Retinal pigment epithelial cell (primary cell): ENCODE measurements at regions not wholly inside any gene's neighbourhood (a gene's known extent, or its start where the extent isn't known, plus 50 kb on each side); places are given as distances from the start of the nearest gene placed in this dataset.

Experiments
- DNase-seq: peaks from one replicate; pipeline ENCODE4 v3.0.0-alpha.2; 2010; ENCODE audit warnings: low read depth
- H3K4me3 ChIP-seq: 2 replicates; pipeline ENCODE4 v1.5.1; 2011; ENCODE audit warnings: mild to moderate bottlenecking, low read length, control low read depth, moderate library complexity
- TF ChIP-seq, protein P1 (sequence below): conservative IDR thresholded peaks from 2 replicates; pipeline ENCODE4 v1.5.1; 2011; ENCODE audit warnings: low read depth, low read length, control low read depth, inconsistent platforms

DNA sequence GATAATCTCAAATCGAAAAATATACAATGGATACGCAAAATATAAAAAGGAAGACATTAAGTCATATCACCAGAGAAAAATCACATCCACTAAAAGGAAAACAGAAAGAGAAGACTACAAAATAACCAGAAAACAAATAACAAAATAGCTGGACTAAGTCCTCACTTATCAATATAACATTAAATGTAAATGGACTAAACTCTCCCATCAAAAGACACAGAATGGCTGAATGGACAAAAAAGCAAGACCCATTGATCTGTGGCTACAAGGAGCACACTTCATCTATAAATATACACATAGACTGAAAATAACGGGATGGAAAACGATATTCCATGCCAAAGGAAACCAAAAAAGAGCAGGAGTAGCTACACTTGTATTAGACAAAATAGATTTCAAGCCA is 161.0 kb upstream of the PRKD1 start:
- H3K4me3 ChIP-seq: no peak overlapping the region
- no peak for DNase-seq
- TF ChIP-seq, protein P1, sequence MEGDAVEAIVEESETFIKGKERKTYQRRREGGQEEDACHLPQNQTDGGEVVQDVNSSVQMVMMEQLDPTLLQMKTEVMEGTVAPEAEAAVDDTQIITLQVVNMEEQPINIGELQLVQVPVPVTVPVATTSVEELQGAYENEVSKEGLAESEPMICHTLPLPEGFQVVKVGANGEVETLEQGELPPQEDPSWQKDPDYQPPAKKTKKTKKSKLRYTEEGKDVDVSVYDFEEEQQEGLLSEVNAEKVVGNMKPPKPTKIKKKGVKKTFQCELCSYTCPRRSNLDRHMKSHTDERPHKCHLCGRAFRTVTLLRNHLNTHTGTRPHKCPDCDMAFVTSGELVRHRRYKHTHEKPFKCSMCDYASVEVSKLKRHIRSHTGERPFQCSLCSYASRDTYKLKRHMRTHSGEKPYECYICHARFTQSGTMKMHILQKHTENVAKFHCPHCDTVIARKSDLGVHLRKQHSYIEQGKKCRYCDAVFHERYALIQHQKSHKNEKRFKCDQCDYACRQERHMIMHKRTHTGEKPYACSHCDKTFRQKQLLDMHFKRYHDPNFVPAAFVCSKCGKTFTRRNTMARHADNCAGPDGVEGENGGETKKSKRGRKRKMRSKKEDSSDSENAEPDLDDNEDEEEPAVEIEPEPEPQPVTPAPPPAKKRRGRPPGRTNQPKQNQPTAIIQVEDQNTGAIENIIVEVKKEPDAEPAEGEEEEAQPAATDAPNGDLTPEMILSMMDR: no peak

DNA sequence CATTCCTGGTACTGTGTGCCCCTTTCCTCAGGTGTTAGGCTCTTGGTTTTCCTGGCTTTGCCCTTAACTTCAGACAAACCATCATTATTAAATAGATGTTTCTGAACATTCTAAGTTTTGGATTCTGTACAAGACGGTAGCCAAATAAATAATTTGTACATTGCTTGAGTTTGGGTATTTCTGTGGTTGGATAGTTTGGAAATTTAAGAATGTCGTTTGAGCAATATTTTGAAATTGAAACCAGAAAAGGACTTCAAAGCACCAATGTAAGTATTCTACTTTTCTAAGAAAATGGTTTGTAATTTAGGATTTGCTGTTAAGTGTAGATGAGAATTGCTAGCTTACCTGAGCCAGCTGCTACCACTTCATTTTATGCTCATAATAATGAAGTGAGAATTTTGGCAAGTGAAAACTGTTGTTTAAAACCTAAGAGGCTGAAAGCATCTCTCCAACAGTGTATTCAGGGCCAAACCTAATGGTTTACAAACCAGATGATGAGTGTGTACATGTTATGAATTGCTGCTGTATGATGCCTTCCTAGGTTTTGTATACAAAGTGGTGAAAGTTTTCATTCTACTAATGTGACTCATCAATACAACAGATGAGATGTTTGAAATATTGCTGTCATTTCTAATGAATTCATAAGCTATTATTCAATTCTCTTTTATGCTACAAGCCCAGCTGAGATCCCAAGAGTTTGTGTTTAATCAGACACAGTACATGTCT is 181.5 kb upstream of the PRKD1 start:
- no peak for DNase-seq
- TF ChIP-seq, protein P1: no peak
- no peak overlapping the region for H3K4me3 ChIP-seq

DNA sequence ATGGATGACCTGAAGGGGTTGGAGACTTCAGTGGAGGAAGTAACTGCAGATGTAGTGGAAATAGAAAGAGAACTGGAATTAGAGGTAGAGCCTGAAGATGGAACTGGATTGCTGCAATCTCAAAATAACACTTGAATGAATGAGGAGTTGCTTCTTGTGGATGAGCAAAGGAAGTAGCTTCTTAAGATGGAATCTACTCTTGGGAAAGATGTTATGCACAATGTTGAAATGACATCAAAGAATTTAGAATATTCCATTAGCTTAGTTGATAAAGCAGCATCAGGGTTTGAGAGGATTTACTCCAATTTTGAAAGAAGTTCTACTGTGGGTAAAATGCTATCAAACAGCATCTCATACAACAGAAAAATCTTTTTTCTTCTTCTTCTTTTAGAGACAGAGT is 186.4 kb upstream of the PRKD1 start:
- H3K4me3 ChIP-seq: no peak overlapping the region
- TF ChIP-seq, protein P1: no peak
- DNase-seq: no peak

DNA sequence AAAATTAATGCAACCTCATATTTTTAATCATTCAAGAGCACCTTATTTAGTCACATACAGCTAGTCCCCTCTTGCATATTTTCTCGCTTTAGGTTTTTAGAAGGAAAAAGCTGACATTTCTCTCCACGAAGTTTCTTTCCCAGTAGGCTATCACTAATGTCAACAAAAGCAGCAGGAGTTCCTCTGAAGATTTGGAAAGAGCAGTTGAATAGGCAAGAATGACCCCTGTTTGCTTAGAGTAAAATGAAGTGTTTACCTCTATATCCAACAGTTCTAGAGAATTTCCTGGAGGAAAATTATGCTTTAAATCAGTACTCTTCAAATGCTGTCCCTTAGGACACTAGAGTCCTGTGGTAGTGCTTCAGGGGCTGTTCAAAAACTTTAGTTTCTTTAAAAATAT is 188.1 kb upstream of the PRKD1 start:
- no peak overlapping the region for H3K4me3 ChIP-seq
- TF ChIP-seq, protein P1: no peak
- DNase-seq: no peak

DNA sequence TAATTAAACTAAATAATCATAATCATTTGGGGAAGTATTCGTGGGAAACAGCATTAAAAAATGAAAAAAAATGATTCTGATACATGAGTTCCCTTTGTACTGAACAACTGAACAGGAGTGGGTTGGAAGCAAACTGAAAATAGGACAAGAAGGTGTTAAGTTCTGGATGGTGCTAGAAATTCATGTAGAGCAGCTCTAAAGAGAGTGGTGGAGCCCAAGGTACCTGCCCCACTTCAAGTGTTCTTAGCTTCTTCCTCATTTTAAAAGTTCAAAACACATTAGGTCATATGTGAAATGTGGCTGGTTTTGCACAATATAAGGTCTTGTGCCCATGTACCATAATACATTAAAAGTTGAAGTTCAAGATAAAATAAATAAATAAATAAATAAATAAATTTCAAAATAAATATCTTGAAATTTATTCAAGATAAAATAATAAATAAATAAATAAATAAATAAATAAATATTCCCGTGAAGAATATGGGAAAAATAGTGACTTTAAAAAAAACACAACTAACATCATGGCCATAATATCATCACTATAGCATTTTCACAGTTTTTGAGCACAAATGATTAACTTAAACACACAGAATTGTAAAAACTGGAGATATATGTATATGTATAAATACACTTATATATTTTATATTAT is 191.5 kb upstream of the PRKD1 start:
- DNase-seq: no peak
- H3K4me3 ChIP-seq: no peak overlapping the region
- TF ChIP-seq, protein P1: no peak

DNA sequence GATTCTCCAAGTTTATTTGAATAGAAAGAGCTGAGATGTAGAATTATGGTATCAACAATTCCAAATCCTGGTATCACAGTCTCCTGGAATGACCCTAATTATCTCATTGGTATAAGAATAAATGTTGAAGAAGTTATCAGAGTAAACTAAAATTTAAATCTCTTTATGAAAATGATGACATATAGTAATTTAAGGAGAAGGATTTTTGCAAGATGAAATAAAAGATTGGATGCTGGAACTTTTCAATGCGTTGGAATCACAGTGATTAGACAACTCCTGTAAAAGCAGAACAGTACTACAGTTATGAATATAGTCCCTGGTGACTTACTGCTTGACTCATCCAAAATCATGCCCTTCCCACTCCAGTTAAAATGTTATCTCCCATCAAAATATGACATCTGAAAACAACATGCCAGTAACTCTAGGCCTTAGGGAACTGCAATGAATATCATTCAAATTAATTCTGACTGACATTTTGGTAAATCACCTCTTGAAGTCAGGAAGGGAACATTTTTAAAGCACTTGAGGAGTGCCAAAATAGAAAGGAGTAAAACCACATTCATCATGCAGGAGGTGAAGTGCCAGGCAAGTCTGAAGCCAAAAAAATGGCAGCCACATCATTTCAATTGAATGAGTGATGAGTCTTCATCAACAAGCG is 197.8 kb upstream of the PRKD1 start:
- H3K4me3 ChIP-seq: no peak overlapping the region
- DNase-seq: no peak
- TF ChIP-seq, protein P1: no peak

DNA sequence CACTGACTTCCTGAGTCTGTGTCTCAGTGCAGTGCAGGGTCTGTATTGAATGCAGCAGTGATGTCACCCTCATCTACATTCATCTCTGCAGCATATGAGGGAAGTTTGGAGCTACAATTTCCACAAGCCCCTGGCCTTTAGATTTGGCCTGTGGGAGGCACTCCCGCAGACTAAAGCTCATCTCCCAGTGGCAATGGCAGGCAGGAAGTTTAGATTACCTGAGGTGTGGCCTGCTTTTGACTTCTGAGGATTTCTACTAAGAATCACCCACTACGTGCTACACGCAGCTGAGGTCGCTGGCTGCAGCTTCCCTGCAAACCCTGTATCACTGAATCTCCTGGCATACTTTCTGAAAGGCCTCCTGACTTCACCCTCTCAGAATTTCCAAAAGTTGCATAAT is 202.2 kb upstream of the PRKD1 start:
- TF ChIP-seq, protein P1: no peak
- H3K4me3 ChIP-seq: no peak overlapping the region
- DNase-seq: no peak
